ENCODE measurements at regions not wholly inside any gene's neighbourhood (a gene's known extent, or its start where the extent isn't known, plus 50 kb on each side); places are given as distances from the start of the nearest gene placed in this dataset.
"Not testable (repeated sequence)": the region's sequence is repeated elsewhere in the genome, so short reads cannot be mapped to it uniquely, and the experiment has no call there.

GRCh38 chr14:47966076-47966810 is 290.8 kb upstream of the MDGA2 start:
- DNase-seq (ENCODE audit: insufficient read length, low spot score): no peak
- no peak for FAIRE-seq

- DNase-seq (ENCODE audit: insufficient read length, low spot score): no peak
- FAIRE-seq: no peak
These were observed 286.2 kb upstream of the MDGA2 start for GRCh38 chr14:47961634-47962033.

- DNase-seq (ENCODE audit: insufficient read length, low spot score) (no peak), FAIRE-seq (no peak)
These were observed 284.3 kb upstream of the MDGA2 start for GRCh38 chr14:47959740-47960139.

GRCh38 chr14:47949006-47949405 is 273.6 kb upstream of the MDGA2 start:
- FAIRE-seq (no peak), DNase-seq (ENCODE audit: insufficient read length, low spot score) (no peak)

- no peak for FAIRE-seq
- DNase-seq (ENCODE audit: insufficient read length, low spot score): no peak
These were observed 259.9 kb upstream of the MDGA2 start for GRCh38 chr14:47935332-47935731.

GRCh38 chr14:47929334-47929733 is 253.9 kb upstream of the MDGA2 start:
- FAIRE-seq: no peak
- no peak for DNase-seq (ENCODE audit: insufficient read length, low spot score)

- FAIRE-seq: no peak
- DNase-seq (ENCODE audit: insufficient read length, low spot score): no peak
These were observed 245.7 kb upstream of the MDGA2 start for GRCh38 chr14:47921133-47921532.

- DNase-seq (ENCODE audit: insufficient read length, low spot score) (no peak), FAIRE-seq (no peak)
These were observed 244.6 kb upstream of the MDGA2 start for GRCh38 chr14:47919997-47920396.

GRCh38 chr14:47919334-47919846 is 244.0 kb upstream of the MDGA2 start:
- DNase-seq (ENCODE audit: insufficient read length, low spot score): no peak
- no peak for FAIRE-seq

- DNase-seq (ENCODE audit: insufficient read length, low spot score): peak; percentile 14
- no peak for FAIRE-seq
These were observed 242.0 kb upstream of the MDGA2 start for GRCh38 chr14:47917344-47917954.

GRCh38 chr14:47901141-47901540 is 225.7 kb upstream of the MDGA2 start:
- not testable (repeated sequence) for DNase-seq (ENCODE audit: insufficient read length, low spot score); FAIRE-seq

GRCh38 chr14:47899685-47900084 is 224.3 kb upstream of the MDGA2 start:
- no peak for FAIRE-seq
- no peak for DNase-seq (ENCODE audit: insufficient read length, low spot score)

- FAIRE-seq: no peak
- no peak for DNase-seq (ENCODE audit: insufficient read length, low spot score)
These were observed 198.9 kb upstream of the MDGA2 start for GRCh38 chr14:47874350-47874749.

GRCh38 chr14:47872588-47872987 is 197.2 kb upstream of the MDGA2 start:
- FAIRE-seq: no peak
- DNase-seq (ENCODE audit: insufficient read length, low spot score): no peak

- DNase-seq (ENCODE audit: insufficient read length, low spot score) (no peak), FAIRE-seq (no peak)
These were observed 188.0 kb upstream of the MDGA2 start for GRCh38 chr14:47863441-47863840.

GRCh38 chr14:47857646-47858045 is 182.2 kb upstream of the MDGA2 start:
- no peak for DNase-seq (ENCODE audit: insufficient read length, low spot score)

GRCh38 chr14:47852278-47852677 is 176.9 kb upstream of the MDGA2 start:
- no peak for FAIRE-seq
- DNase-seq (ENCODE audit: insufficient read length, low spot score): no peak

More at GRCh38 chr14:47857646-47858045, 182.2 kb upstream of the MDGA2 start:
- no peak for FAIRE-seq

- FAIRE-seq (no peak), DNase-seq (ENCODE audit: insufficient read length, low spot score) (no peak)
These were observed 170.6 kb upstream of the MDGA2 start for GRCh38 chr14:47846008-47846407.

- FAIRE-seq (no peak), DNase-seq (ENCODE audit: insufficient read length, low spot score) (no peak)
These were observed 167.8 kb upstream of the MDGA2 start for GRCh38 chr14:47843236-47843635.

GRCh38 chr14:47833011-47833410 is 157.6 kb upstream of the MDGA2 start:
- DNase-seq (ENCODE audit: insufficient read length, low spot score) (peak; percentile 1), FAIRE-seq (no peak)

GRCh38 chr14:47826809-47827208 is 151.4 kb upstream of the MDGA2 start:
- FAIRE-seq: no peak
- DNase-seq (ENCODE audit: insufficient read length, low spot score): no peak

GRCh38 chr14:47822326-47822725 is 146.9 kb upstream of the MDGA2 start:
- DNase-seq (ENCODE audit: insufficient read length, low spot score): no peak
- FAIRE-seq: no peak
